IgD-negative memory B cell (primary cell): ENCODE measurements at regions not wholly inside any gene's neighbourhood (a gene's known extent, or its start where the extent isn't known, plus 50 kb on each side); places are given as distances from the start of the nearest gene placed in this dataset.

Experiments used
- H3K27ac Mint-ChIP-seq, 3 donors: one replicate each; pipeline ENCODE4 v1.8.0; 2020 to 2022; ENCODE audit warnings: mild to moderate bottlenecking in 3 of 3, mixed read lengths in 3 of 3, moderate library complexity in 1 of 3
- H3K27me3 Mint-ChIP-seq: one replicate; pipeline ENCODE4 v1.8.0; 2021; ENCODE audit warnings: mixed read lengths
- H3K36me3 Mint-ChIP-seq: one replicate; pipeline ENCODE4 v1.8.0; 2020; ENCODE audit warnings: mild to moderate bottlenecking, mixed read lengths
- H3K4me1 Mint-ChIP-seq, 3 donors: one replicate each; pipeline ENCODE4 v1.8.0; 2020 to 2022; ENCODE audit warnings: mixed read lengths in 3 of 3, mild to moderate bottlenecking in 1 of 3
- H3K4me3 Mint-ChIP-seq, 4 donors: one replicate each; pipeline ENCODE4 v1.8.0; 2020 to 2022; ENCODE audit warnings: mild to moderate bottlenecking in 4 of 4, mixed read lengths in 4 of 4, moderate library complexity in 3 of 4
- H3K9me3 Mint-ChIP-seq, 3 donors: one replicate each; pipeline ENCODE4 v1.8.0; 2020 to 2021; ENCODE audit warnings: mixed read lengths in 3 of 3, mild to moderate bottlenecking in 1 of 3

GRCh38 chr6:133741375-133741861 is 147.5 kb upstream of the TCF21 start:
- H3K27ac Mint-ChIP-seq = peak overlapping the region in 1 of 3 donors; percentile 45
- peaks cover 1% of the 10 kb centered on the region for H3K27me3 Mint-ChIP-seq

DNA sequence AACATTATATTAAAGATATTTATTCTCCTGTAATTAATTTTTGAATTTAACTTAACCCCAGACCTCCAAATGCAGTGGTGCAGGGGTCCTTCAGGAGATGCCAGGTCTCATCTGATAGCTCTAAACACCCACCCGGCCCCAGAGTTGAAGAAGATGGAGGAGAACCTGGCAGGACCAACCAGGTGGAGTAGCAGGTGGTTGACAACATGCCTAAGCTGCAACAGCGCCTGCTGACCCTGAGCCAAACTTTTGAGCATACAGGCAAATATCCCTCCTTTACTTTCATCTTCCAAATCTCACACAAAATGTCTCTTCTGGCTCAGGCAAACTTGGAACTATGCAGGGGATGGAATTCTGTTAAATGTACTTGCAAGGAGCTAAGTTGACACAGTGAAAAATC is 145.3 kb upstream of the TCF21 start:
- Mint-ChIP-seq H3K27ac (peak overlapping the region in 1 of 3 donors; percentile 43), H3K36me3 (no peaks in the 10 kb centered on the region), H3K27me3 (peaks cover 2% of the 10 kb centered on the region), H3K4me3 (no peak overlapping the region), H3K9me3 (peaks cover 0 to 3% (median 3%) of the 10 kb centered on the region in 3 donors), H3K4me1 (no peaks in the 10 kb centered on the region)

More at GRCh38 chr6:133741375-133741861, 147.5 kb upstream of the TCF21 start:
- peaks cover 0 to 2% (median 2%) of the 10 kb centered on the region in 3 donors for H3K9me3 Mint-ChIP-seq
- no peak overlapping the region for H3K4me3 Mint-ChIP-seq
- no peaks in the 10 kb centered on the region for H3K36me3 Mint-ChIP-seq
- no peaks in the 10 kb centered on the region for H3K4me1 Mint-ChIP-seq

- Mint-ChIP-seq H3K36me3 (no peaks in the 10 kb centered on the region), H3K27ac (no peak overlapping the region), H3K9me3 (peaks cover 0 to 6% (median 3%) of the 10 kb centered on the region in 3 donors), H3K4me1 (no peaks in the 10 kb centered on the region), H3K27me3 (peaks cover 4% of the 10 kb centered on the region), H3K4me3 (no peak overlapping the region)
These were observed 142.5 kb upstream of the TCF21 start for GRCh38 chr6:133746417-133746770.

GRCh38 chr6:133748628-133749027 is 140.3 kb upstream of the TCF21 start:
- H3K4me3 Mint-ChIP-seq = no peak overlapping the region
- no peak overlapping the region for H3K27ac Mint-ChIP-seq
- H3K27me3 Mint-ChIP-seq = peaks cover 7% of the 10 kb centered on the region
- H3K36me3 Mint-ChIP-seq = no peaks in the 10 kb centered on the region
- H3K4me1 Mint-ChIP-seq = no peaks in the 10 kb centered on the region
- H3K9me3 Mint-ChIP-seq = peaks cover 0 to 6% (median 3%) of the 10 kb centered on the region in 3 donors

- Mint-ChIP-seq H3K27me3 (peaks cover 7% of the 10 kb centered on the region), H3K36me3 (no peaks in the 10 kb centered on the region), H3K9me3 (peaks cover 0 to 6% (median 3%) of the 10 kb centered on the region in 3 donors), H3K4me1 (no peaks in the 10 kb centered on the region), H3K27ac (no peak overlapping the region), H3K4me3 (no peak overlapping the region)
These were observed 139.5 kb upstream of the TCF21 start for GRCh38 chr6:133749427-133749826.

DNA sequence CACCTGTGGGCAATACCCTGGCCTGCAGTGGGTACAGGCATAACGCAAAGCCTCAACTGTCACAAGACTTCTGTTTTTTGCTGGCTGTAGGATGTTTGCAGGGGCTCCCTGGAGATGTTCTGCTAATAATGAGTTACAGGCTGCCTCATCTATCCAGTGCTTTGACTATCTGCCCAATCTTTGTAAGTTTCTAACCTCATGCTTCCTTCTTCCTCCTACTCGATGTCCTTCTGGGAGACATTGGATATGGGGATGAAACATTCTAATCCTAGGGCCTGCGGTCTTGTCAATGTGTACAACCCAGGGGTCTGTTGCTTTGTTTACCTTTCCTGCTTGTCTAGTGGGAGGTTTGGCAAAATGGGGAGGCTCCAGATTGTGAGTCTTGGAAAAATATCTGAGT is 136.8 kb upstream of the TCF21 start:
- H3K4me3 Mint-ChIP-seq = no peak overlapping the region
- no peak overlapping the region for H3K27ac Mint-ChIP-seq
- peaks cover 0 to 6% (median 0%) of the 10 kb centered on the region in 3 donors for H3K9me3 Mint-ChIP-seq
- no peaks in the 10 kb centered on the region for H3K4me1 Mint-ChIP-seq
- H3K27me3 Mint-ChIP-seq = peaks cover 7% of the 10 kb centered on the region
- no peaks in the 10 kb centered on the region for H3K36me3 Mint-ChIP-seq

- no peak overlapping the region for H3K4me3 Mint-ChIP-seq
- no peaks in the 10 kb centered on the region for H3K36me3 Mint-ChIP-seq
- H3K27ac Mint-ChIP-seq = no peak overlapping the region
- peaks cover 0 to 2% (median 0%) of the 10 kb centered on the region in 3 donors for H3K9me3 Mint-ChIP-seq
- peaks cover 5% of the 10 kb centered on the region for H3K27me3 Mint-ChIP-seq
- H3K4me1 Mint-ChIP-seq = no peaks in the 10 kb centered on the region
These were observed 135.2 kb upstream of the TCF21 start for GRCh38 chr6:133753756-133754155.

- no peaks in the 10 kb centered on the region for H3K36me3 Mint-ChIP-seq
- peaks cover 5% of the 10 kb centered on the region for H3K27me3 Mint-ChIP-seq
- no peak overlapping the region for H3K27ac Mint-ChIP-seq
- H3K4me3 Mint-ChIP-seq = no peak overlapping the region
- no peaks in the 10 kb centered on the region for H3K4me1 Mint-ChIP-seq
- no peaks in the 10 kb centered on the region for H3K9me3 Mint-ChIP-seq
These were observed 134.6 kb upstream of the TCF21 start for GRCh38 chr6:133754298-133754697.

DNA sequence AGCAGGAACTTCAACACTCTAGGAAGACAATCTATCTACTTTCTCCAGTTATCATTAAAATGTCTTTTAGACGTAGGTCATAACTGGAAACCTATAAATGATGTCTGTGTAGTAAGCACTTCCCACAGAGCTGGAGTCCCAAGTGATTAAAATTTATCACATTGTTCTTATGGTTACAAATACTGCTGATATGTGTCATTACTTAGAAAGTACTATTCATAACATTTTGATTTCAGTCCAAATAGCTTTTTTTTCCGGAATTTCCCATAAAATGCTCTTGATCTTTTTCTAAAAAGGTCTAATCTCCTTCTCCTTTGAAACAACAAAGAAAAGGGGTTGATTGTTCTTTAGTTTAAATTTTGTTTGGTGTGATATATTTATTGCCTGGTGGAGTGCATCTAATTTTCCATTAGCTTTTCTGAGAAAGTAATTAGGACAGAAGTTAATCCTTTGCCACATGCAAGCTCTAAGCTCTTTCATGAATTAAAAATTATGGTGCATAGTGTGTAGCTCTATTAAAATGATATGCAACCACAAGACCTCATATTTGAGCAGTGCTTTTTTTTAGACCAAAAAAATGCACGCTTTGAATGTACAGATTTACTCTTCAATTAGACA is 132.7 kb upstream of the TCF21 start:
- Mint-ChIP-seq H3K27ac (no peak overlapping the region), H3K36me3 (no peaks in the 10 kb centered on the region), H3K27me3 (peaks cover 6% of the 10 kb centered on the region), H3K4me1 (no peaks in the 10 kb centered on the region), H3K4me3 (no peak overlapping the region), H3K9me3 (no peaks in the 10 kb centered on the region)

DNA sequence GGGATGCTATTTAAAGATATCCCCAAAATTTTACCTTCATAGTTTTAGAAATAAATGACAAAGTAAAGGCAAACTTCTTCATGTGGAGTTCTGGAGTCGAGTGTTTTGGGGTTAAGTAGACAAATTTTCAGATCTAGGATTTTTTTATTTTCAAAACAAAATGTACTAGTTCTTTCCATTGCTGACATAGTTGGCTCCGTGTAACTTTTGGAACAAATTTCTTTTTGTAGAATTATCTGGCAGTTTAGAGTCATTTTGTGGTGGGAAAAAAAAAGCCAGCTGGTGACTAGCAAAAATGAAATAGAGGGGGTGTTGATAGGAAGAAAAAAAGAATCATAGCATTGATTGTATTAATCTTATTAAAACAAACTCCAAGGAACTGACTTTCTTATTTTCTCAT is 131.6 kb upstream of the TCF21 start:
- Mint-ChIP-seq H3K27ac (no peak overlapping the region), H3K36me3 (no peaks in the 10 kb centered on the region), H3K27me3 (peaks cover 4% of the 10 kb centered on the region), H3K4me1 (no peaks in the 10 kb centered on the region), H3K4me3 (no peak overlapping the region), H3K9me3 (no peaks in the 10 kb centered on the region)

- peaks cover 6% of the 10 kb centered on the region for H3K27me3 Mint-ChIP-seq
- no peaks in the 10 kb centered on the region for H3K4me1 Mint-ChIP-seq
- no peak overlapping the region for H3K27ac Mint-ChIP-seq
- no peaks in the 10 kb centered on the region for H3K36me3 Mint-ChIP-seq
- H3K9me3 Mint-ChIP-seq = no peaks in the 10 kb centered on the region
- no peak overlapping the region for H3K4me3 Mint-ChIP-seq
These were observed 130.0 kb upstream of the TCF21 start for GRCh38 chr6:133758815-133759335.

DNA sequence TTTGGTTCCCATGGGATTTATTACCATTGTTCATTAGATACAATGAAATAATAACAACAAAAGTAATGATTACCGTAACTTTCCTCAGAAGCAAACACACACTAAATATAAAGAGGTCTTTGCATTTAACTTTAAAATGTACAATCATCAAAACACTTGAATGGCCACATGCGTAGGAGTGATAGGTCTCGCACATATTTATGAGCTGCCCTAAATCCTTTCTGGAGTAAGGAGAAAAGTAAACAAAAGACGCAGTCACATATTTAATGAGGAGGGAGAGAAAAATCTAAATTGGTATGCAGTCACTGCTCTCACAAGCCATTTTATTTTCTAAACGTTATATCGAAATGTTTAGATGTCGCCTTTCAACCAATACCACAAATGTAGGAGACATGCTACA is 129.4 kb upstream of the TCF21 start:
- Mint-ChIP-seq H3K36me3 (no peaks in the 10 kb centered on the region), H3K9me3 (no peaks in the 10 kb centered on the region), H3K4me3 (no peak overlapping the region), H3K27me3 (peaks cover 6% of the 10 kb centered on the region), H3K4me1 (no peaks in the 10 kb centered on the region), H3K27ac (no peak overlapping the region)

- Mint-ChIP-seq H3K9me3 (peaks cover 0 to 2% (median 0%) of the 10 kb centered on the region in 3 donors), H3K36me3 (no peaks in the 10 kb centered on the region), H3K27me3 (peaks cover 9% of the 10 kb centered on the region), H3K27ac (no peak overlapping the region), H3K4me1 (no peaks in the 10 kb centered on the region), H3K4me3 (no peak overlapping the region)
These were observed 127.2 kb upstream of the TCF21 start for GRCh38 chr6:133761706-133762105.

DNA sequence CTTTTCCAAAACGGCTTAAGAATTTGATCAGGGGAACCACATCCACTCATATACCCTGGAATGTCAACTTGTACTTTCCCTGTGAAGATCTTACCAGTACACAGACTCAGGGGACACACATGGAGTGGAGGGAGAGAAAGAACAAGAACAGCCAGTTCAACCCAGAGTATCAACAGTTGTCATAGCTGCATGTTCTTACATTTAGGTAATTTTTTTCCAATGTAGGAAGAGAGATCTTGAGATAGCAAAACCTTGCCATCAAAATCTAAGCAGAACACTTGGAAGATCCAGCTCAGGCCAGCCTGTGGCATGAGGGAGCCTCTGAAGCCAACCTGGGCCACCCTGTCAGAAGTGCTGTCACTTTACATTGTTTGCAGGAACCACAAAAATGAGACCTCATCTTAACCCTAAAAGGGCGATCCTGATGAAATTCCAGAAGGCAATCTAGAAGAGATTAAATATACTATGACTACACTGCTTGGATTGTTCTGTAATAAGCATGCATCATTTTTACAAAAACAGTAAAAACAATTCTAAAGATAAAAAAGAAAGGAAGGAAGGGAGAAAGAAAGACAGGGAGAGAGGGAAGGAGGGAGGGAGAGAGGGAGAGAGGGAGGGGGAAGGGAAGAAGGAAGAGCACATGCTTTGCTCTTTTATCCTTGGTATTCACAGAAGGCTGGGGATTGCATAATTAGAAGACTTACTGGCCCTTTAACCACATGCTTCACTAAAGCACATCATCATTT is 124.7 kb upstream of the TCF21 start:
- Mint-ChIP-seq H3K36me3 (peaks cover 2% of the 10 kb centered on the region), H3K9me3 (peaks cover 0 to 2% (median 0%) of the 10 kb centered on the region in 3 donors), H3K27ac (no peak overlapping the region), H3K4me1 (no peaks in the 10 kb centered on the region), H3K4me3 (no peak overlapping the region), H3K27me3 (peaks cover 9% of the 10 kb centered on the region)

DNA sequence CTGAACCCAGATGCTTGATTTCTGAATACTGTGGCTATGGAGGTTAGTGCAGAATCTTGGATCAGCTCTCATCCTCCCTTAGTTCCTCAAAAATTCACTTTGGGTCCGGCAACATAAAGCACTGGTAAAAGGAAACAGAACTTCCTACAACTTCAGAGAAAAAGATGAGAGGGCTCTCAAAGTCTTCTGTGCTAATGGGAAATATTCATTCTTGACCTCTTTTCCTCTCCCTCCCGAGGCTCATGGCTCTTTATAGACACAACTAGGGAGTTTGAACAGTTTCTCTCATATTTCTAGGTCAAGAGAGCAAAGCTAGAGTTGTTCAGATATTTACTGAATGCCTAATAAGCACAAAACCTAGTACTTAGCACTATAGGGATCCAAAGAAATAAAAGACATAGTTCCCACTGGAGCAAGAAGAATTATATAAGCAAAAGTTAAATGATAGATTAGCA is 124.1 kb upstream of the TCF21 start:
- Mint-ChIP-seq H3K4me3 (no peak overlapping the region), H3K27me3 (peaks cover 9% of the 10 kb centered on the region), H3K36me3 (peaks cover 2% of the 10 kb centered on the region), H3K4me1 (no peaks in the 10 kb centered on the region), H3K9me3 (peaks cover 0 to 2% (median 0%) of the 10 kb centered on the region in 3 donors), H3K27ac (no peak overlapping the region)
